Activated T-helper 1 cell treated with anti-CD3 and anti-CD28 coated beads, Interleukin-12 subunit alpha, Interleukin-12 subunit beta, Interleukin-2, Interleukin-4 antibody, amounts not matched to agents 30 ng/mL and 10 ng/mL and 1 ng/mL, durations not matched to agents 14 hours and 24 hours and 36 hours (primary cell): ENCODE measurements at regions not wholly inside any gene's neighbourhood (a gene's known extent, or its start where the extent isn't known, plus 50 kb on each side); places are given as distances from the start of the nearest gene placed in this dataset.
"Not testable (repeated sequence)": the region's sequence is repeated elsewhere in the genome, so short reads cannot be mapped to it uniquely, and the experiment has no call there.

Experiments used
- DNase-seq: peaks from one replicate; pipeline ENCODE4 v3.0.0; 2021; ENCODE audit warnings: low spot score
- H3K27ac Mint-ChIP-seq: one replicate; pipeline ENCODE4 v1.8.0; 2021; ENCODE audit warnings: mild to moderate bottlenecking, mixed read lengths
- H3K27me3 Mint-ChIP-seq: one replicate; pipeline ENCODE4 v1.8.0; 2022; ENCODE audit warnings: mild to moderate bottlenecking, moderate library complexity, mixed read lengths; ENCODE audit not compliant: insufficient read depth
- H3K36me3 Mint-ChIP-seq: one replicate; pipeline ENCODE4 v1.8.0; 2021; ENCODE audit warnings: low read depth, mixed read lengths
- H3K4me1 Mint-ChIP-seq: one replicate; pipeline ENCODE4 v1.8.0; 2021; ENCODE audit warnings: low read depth, mixed read lengths
- H3K4me3 Mint-ChIP-seq: one replicate; pipeline ENCODE4 v1.8.0; 2021; ENCODE audit warnings: mild to moderate bottlenecking, moderate library complexity, mixed read lengths
- H3K9me3 Mint-ChIP-seq: one replicate; pipeline ENCODE4 v1.8.0; 2021; ENCODE audit warnings: mixed read lengths
- intact Hi-C: fragments of 100-400 bp; cut with micrococcal nuclease; formaldehyde crosslinking; loops from one replicate; pipeline ENCODE4 v1.15.1; 2024

- H3K4me3 Mint-ChIP-seq, DNase-seq, H3K27ac Mint-ChIP-seq, H3K4me1 Mint-ChIP-seq, H3K36me3 Mint-ChIP-seq, intact Hi-C loops: not testable (repeated sequence)
- Mint-ChIP-seq H3K9me3 (peaks cover 16% of the 10 kb centered on the region), H3K27me3 (peaks cover 37% of the 10 kb centered on the region)
Observed at GRCh38 chr12:124643768-124644167, 76.4 kb upstream of the NCOR2 start.

- peaks cover 30% of the 10 kb centered on the region for H3K27me3 Mint-ChIP-seq
- DNase-seq = no peak
- H3K36me3 Mint-ChIP-seq = no peaks in the 10 kb centered on the region
- intact Hi-C loops = no loop called here
- no peaks in the 10 kb centered on the region for H3K9me3 Mint-ChIP-seq
- no peak overlapping the region for H3K4me3 Mint-ChIP-seq
- H3K4me1 Mint-ChIP-seq = peaks cover 5% of the 10 kb centered on the region
- no peak overlapping the region for H3K27ac Mint-ChIP-seq
Observed at GRCh38 chr12:124642105-124642504, 74.7 kb upstream of the NCOR2 start.

- Mint-ChIP-seq H3K4me1 (peaks cover 8% of the 10 kb centered on the region), H3K4me3 (no peak overlapping the region), H3K9me3 (no peaks in the 10 kb centered on the region), H3K27me3 (peaks cover 27% of the 10 kb centered on the region), H3K27ac (no peak overlapping the region), H3K36me3 (no peaks in the 10 kb centered on the region)
- DNase-seq = no peak
- intact Hi-C loops = no loop called here
Observed at GRCh38 chr12:124641591-124641990, 74.2 kb upstream of the NCOR2 start.

- Mint-ChIP-seq H3K36me3 (peaks cover 4% of the 10 kb centered on the region), H3K9me3 (peaks cover 4% of the 10 kb centered on the region), H3K4me3 (no peak overlapping the region), H3K27me3 (peaks cover 20% of the 10 kb centered on the region), H3K4me1 (peaks cover 12% of the 10 kb centered on the region), H3K27ac (no peak overlapping the region)
- no peak for DNase-seq
- intact Hi-C loops = no loop called here
Observed at GRCh38 chr12:124640056-124640455, 72.6 kb upstream of the NCOR2 start.

- Mint-ChIP-seq H3K9me3 (peaks cover 4% of the 10 kb centered on the region), H3K4me3 (no peak overlapping the region), H3K36me3 (peaks cover 4% of the 10 kb centered on the region), H3K27me3 (peaks cover 18% of the 10 kb centered on the region), H3K27ac (no peak overlapping the region), H3K4me1 (peaks cover 12% of the 10 kb centered on the region)
- intact Hi-C loops = no loop called here
- DNase-seq = no peak
Observed at GRCh38 chr12:124639122-124639806, 71.9 kb upstream of the NCOR2 start.

- Mint-ChIP-seq H3K27ac (no peak overlapping the region), H3K4me3 (no peak overlapping the region), H3K27me3 (peaks cover 12% of the 10 kb centered on the region), H3K4me1 (peaks cover 12% of the 10 kb centered on the region), H3K9me3 (peaks cover 4% of the 10 kb centered on the region), H3K36me3 (peaks cover 4% of the 10 kb centered on the region)
- intact Hi-C loops = no loop called here
- no peak for DNase-seq
Observed at GRCh38 chr12:124637581-124637981, 70.2 kb upstream of the NCOR2 start.

GRCh38 chr12:124637163-124637562, 69.8 kb upstream of the NCOR2 start:
- Mint-ChIP-seq H3K4me3 (no peak overlapping the region), H3K4me1 (peaks cover 12% of the 10 kb centered on the region), H3K27me3 (peaks cover 12% of the 10 kb centered on the region), H3K9me3 (peaks cover 4% of the 10 kb centered on the region), H3K27ac (no peak overlapping the region), H3K36me3 (peaks cover 4% of the 10 kb centered on the region)
- DNase-seq = no peak
- intact Hi-C loops = no loop called here

GRCh38 chr12:124636138-124636978, 68.9 kb upstream of the NCOR2 start:
- DNase-seq = peak; percentile 36
- H3K27ac Mint-ChIP-seq = peak overlapping the region; percentile 46
- intact Hi-C loops = no loop called here
- H3K36me3 Mint-ChIP-seq = peaks cover 4% of the 10 kb centered on the region
- H3K27me3 Mint-ChIP-seq = peaks cover 10% of the 10 kb centered on the region
- no peak overlapping the region for H3K4me3 Mint-ChIP-seq
- peaks cover 4% of the 10 kb centered on the region for H3K9me3 Mint-ChIP-seq
- peaks cover 12% of the 10 kb centered on the region for H3K4me1 Mint-ChIP-seq

- Mint-ChIP-seq H3K27me3 (peaks cover 10% of the 10 kb centered on the region), H3K27ac (no peak overlapping the region), H3K36me3 (peaks cover 4% of the 10 kb centered on the region), H3K4me1 (peaks cover 12% of the 10 kb centered on the region), H3K4me3 (no peak overlapping the region), H3K9me3 (peaks cover 4% of the 10 kb centered on the region)
- intact Hi-C loops = no loop called here
- DNase-seq = no peak
Observed at GRCh38 chr12:124635316-124635715, 67.9 kb upstream of the NCOR2 start.

- no peak overlapping the region for H3K4me3 Mint-ChIP-seq
- peaks cover 4% of the 10 kb centered on the region for H3K9me3 Mint-ChIP-seq
- peaks cover 4% of the 10 kb centered on the region for H3K36me3 Mint-ChIP-seq
- peaks cover 9% of the 10 kb centered on the region for H3K27me3 Mint-ChIP-seq
- H3K27ac Mint-ChIP-seq = no peak overlapping the region
- H3K4me1 Mint-ChIP-seq = peaks cover 12% of the 10 kb centered on the region
- DNase-seq = no peak
- intact Hi-C loops = no loop called here
Observed at GRCh38 chr12:124633365-124634362, 66.3 kb upstream of the NCOR2 start.

- H3K9me3 Mint-ChIP-seq = peaks cover 4% of the 10 kb centered on the region
- H3K27ac Mint-ChIP-seq = no peak overlapping the region
- no peak for DNase-seq
- no peak overlapping the region for H3K4me3 Mint-ChIP-seq
- peaks cover 12% of the 10 kb centered on the region for H3K4me1 Mint-ChIP-seq
- peaks cover 4% of the 10 kb centered on the region for H3K36me3 Mint-ChIP-seq
- H3K27me3 Mint-ChIP-seq = peaks cover 5% of the 10 kb centered on the region
- intact Hi-C loops = no loop called here
Observed at GRCh38 chr12:124632519-124632984, 65.1 kb upstream of the NCOR2 start.

GRCh38 chr12:124631681-124632256, 64.4 kb upstream of the NCOR2 start:
- intact Hi-C loops = no loop called here
- Mint-ChIP-seq H3K36me3 (peaks cover 4% of the 10 kb centered on the region), H3K4me3 (no peak overlapping the region), H3K9me3 (peaks cover 4% of the 10 kb centered on the region), H3K27me3 (peaks cover 5% of the 10 kb centered on the region), H3K27ac (no peak overlapping the region), H3K4me1 (peaks cover 11% of the 10 kb centered on the region)
- no peak for DNase-seq
